BLaER1 (cell line): ENCODE measurements at regions not wholly inside any gene's neighbourhood (a gene's known extent, or its start where the extent isn't known, plus 50 kb on each side); places are given as distances from the start of the nearest gene placed in this dataset.

Experiments used
- H3K27ac ChIP-seq: shearing (Covaris generic); formaldehyde crosslinking; 2 replicates; pipeline ENCODE4 v1.8.1; 2022
- H3K27me3 ChIP-seq: shearing (Covaris generic); formaldehyde crosslinking; 2 replicates; pipeline ENCODE4 v1.8.1; 2022
- H3K36me3 ChIP-seq: shearing (Covaris generic); formaldehyde crosslinking; 2 replicates; pipeline ENCODE4 v1.8.1; 2022
- H3K4me1 ChIP-seq: shearing (Covaris generic); formaldehyde crosslinking; 2 replicates; pipeline ENCODE4 v1.8.1; 2022
- H3K4me2 ChIP-seq: shearing (Covaris generic); formaldehyde crosslinking; 2 replicates; pipeline ENCODE4 v1.8.1; 2022
- H3K4me3 ChIP-seq: shearing (Covaris generic); formaldehyde crosslinking; 2 replicates; pipeline ENCODE4 v1.8.1; 2022
- H3K9ac ChIP-seq: shearing (Covaris generic); formaldehyde crosslinking; 2 replicates; pipeline ENCODE4 v1.8.1; 2022
- H3K9me3 ChIP-seq: shearing (Covaris generic); formaldehyde crosslinking; 2 replicates; pipeline ENCODE4 v1.8.1; 2022
- H4K20me1 ChIP-seq: shearing (Covaris generic); formaldehyde crosslinking; 2 replicates; pipeline ENCODE4 v1.8.1; 2022
- Cebpa-rat ChIP-seq: shearing (Covaris generic); IDR thresholded peaks from 2 replicates; pipeline ENCODE4 v1.8.1; 2022

GRCh38 chr1:69120817-69121216 lies 446.9 kb upstream of the LRRC7 start:
- Histone ChIP-seq H3K27ac (no peak overlapping the region), H3K4me3 (no peak overlapping the region), H4K20me1 (no peaks in the 10 kb centered on the region), H3K4me2 (no peak overlapping the region), H3K9me3 (no peaks in the 10 kb centered on the region), H3K4me1 (peaks cover 5% of the 10 kb centered on the region; the same call in 1 of the 2 replicates), H3K27me3 (no peaks in the 10 kb centered on the region), H3K36me3 (no peaks in the 10 kb centered on the region), H3K9ac (no peak overlapping the region)
- no peak for TF ChIP-seq Cebpa-rat

GRCh38 chr1:69121723-69122122 lies 446.0 kb upstream of the LRRC7 start:
- H3K9me3 ChIP-seq, result no peaks in the 10 kb centered on the region
- H4K20me1 ChIP-seq, result no peaks in the 10 kb centered on the region
- H3K27ac ChIP-seq, result no peak overlapping the region
- no peak overlapping the region for H3K4me2 ChIP-seq
- no peak overlapping the region for H3K9ac ChIP-seq
- H3K36me3 ChIP-seq, result no peaks in the 10 kb centered on the region
- H3K4me3 ChIP-seq, result no peak overlapping the region
- no peaks in the 10 kb centered on the region for H3K27me3 ChIP-seq
- peaks cover 5% of the 10 kb centered on the region; the same call in 1 of the 2 replicates for H3K4me1 ChIP-seq
- no peak for TF ChIP-seq Cebpa-rat

GRCh38 chr1:69122373-69122772 lies 445.3 kb upstream of the LRRC7 start:
- Histone ChIP-seq H3K36me3 (no peaks in the 10 kb centered on the region), H3K9ac (no peak overlapping the region), H3K9me3 (no peaks in the 10 kb centered on the region), H3K27ac (no peak overlapping the region), H3K4me2 (no peak overlapping the region), H3K4me1 (peaks cover 5% of the 10 kb centered on the region; the same call in 1 of the 2 replicates), H3K27me3 (no peaks in the 10 kb centered on the region), H3K4me3 (no peak overlapping the region), H4K20me1 (no peaks in the 10 kb centered on the region)
- TF ChIP-seq Cebpa-rat, result no peak

- H3K27ac ChIP-seq, result no peak overlapping the region
- TF ChIP-seq Cebpa-rat, result no peak
- no peaks in the 10 kb centered on the region for H3K9me3 ChIP-seq
- no peaks in the 10 kb centered on the region for H4K20me1 ChIP-seq
- no peaks in the 10 kb centered on the region for H3K27me3 ChIP-seq
- H3K9ac ChIP-seq, result no peak overlapping the region
- no peaks in the 10 kb centered on the region for H3K36me3 ChIP-seq
- no peak overlapping the region for H3K4me3 ChIP-seq
- H3K4me2 ChIP-seq, result no peak overlapping the region
- peaks cover 5% of the 10 kb centered on the region; the same call in 1 of the 2 replicates for H3K4me1 ChIP-seq
Observed at GRCh38 chr1:69123486-69123885, 444.2 kb upstream of the LRRC7 start.

- no peak overlapping the region for H3K4me2 ChIP-seq
- no peaks in the 10 kb centered on the region for H3K36me3 ChIP-seq
- no peak overlapping the region for H3K4me3 ChIP-seq
- H4K20me1 ChIP-seq, result no peaks in the 10 kb centered on the region
- H3K9ac ChIP-seq, result no peak overlapping the region
- no peaks in the 10 kb centered on the region for H3K9me3 ChIP-seq
- peaks cover 5% of the 10 kb centered on the region; the same call in 1 of the 2 replicates for H3K4me1 ChIP-seq
- H3K27me3 ChIP-seq, result no peaks in the 10 kb centered on the region
- H3K27ac ChIP-seq, result no peak overlapping the region
- no peak for TF ChIP-seq Cebpa-rat
Observed at GRCh38 chr1:69126796-69127195, 440.9 kb upstream of the LRRC7 start.

- TF ChIP-seq Cebpa-rat, result no peak
- Histone ChIP-seq H3K27me3 (no peaks in the 10 kb centered on the region), H3K4me1 (no peaks in the 10 kb centered on the region), H3K9me3 (no peaks in the 10 kb centered on the region), H3K36me3 (no peaks in the 10 kb centered on the region), H3K27ac (no peak overlapping the region), H3K9ac (no peak overlapping the region), H4K20me1 (no peaks in the 10 kb centered on the region), H3K4me3 (no peak overlapping the region), H3K4me2 (no peak overlapping the region)
Observed at GRCh38 chr1:69128204-69128603, 439.5 kb upstream of the LRRC7 start.

- no peaks in the 10 kb centered on the region for H3K9me3 ChIP-seq
- no peak overlapping the region for H3K4me3 ChIP-seq
- H3K27ac ChIP-seq, result no peak overlapping the region
- H4K20me1 ChIP-seq, result no peaks in the 10 kb centered on the region
- no peaks in the 10 kb centered on the region for H3K4me1 ChIP-seq
- no peak overlapping the region for H3K4me2 ChIP-seq
- H3K27me3 ChIP-seq, result no peaks in the 10 kb centered on the region
- H3K36me3 ChIP-seq, result no peaks in the 10 kb centered on the region
- no peak for TF ChIP-seq Cebpa-rat
- no peak overlapping the region for H3K9ac ChIP-seq
Observed at GRCh38 chr1:69129538-69129937, 438.2 kb upstream of the LRRC7 start.

GRCh38 chr1:69138172-69138571 lies 429.6 kb upstream of the LRRC7 start:
- Histone ChIP-seq H3K27me3 (no peaks in the 10 kb centered on the region), H3K4me1 (no peaks in the 10 kb centered on the region), H3K36me3 (no peaks in the 10 kb centered on the region), H4K20me1 (no peaks in the 10 kb centered on the region), H3K27ac (no peak overlapping the region), H3K9ac (no peak overlapping the region), H3K4me2 (no peak overlapping the region), H3K4me3 (no peak overlapping the region), H3K9me3 (peaks cover 9% of the 10 kb centered on the region; the same call in 1 of the 2 replicates)
- TF ChIP-seq Cebpa-rat, result no peak

GRCh38 chr1:69139007-69139406 lies 428.7 kb upstream of the LRRC7 start:
- Histone ChIP-seq H4K20me1 (no peaks in the 10 kb centered on the region), H3K36me3 (no peaks in the 10 kb centered on the region), H3K9ac (no peak overlapping the region), H3K4me1 (no peaks in the 10 kb centered on the region), H3K27me3 (no peaks in the 10 kb centered on the region), H3K4me3 (no peak overlapping the region), H3K9me3 (peaks cover 9% of the 10 kb centered on the region; the same call in 1 of the 2 replicates), H3K4me2 (no peak overlapping the region), H3K27ac (no peak overlapping the region)
- no peak for TF ChIP-seq Cebpa-rat

- H3K4me1 ChIP-seq, result no peaks in the 10 kb centered on the region
- no peak overlapping the region for H3K4me2 ChIP-seq
- TF ChIP-seq Cebpa-rat, result no peak
- H3K9me3 ChIP-seq, result no peaks in the 10 kb centered on the region
- H3K9ac ChIP-seq, result no peak overlapping the region
- H3K27me3 ChIP-seq, result no peaks in the 10 kb centered on the region
- H4K20me1 ChIP-seq, result no peaks in the 10 kb centered on the region
- no peak overlapping the region for H3K27ac ChIP-seq
- H3K4me3 ChIP-seq, result no peak overlapping the region
- H3K36me3 ChIP-seq, result no peaks in the 10 kb centered on the region
Observed at GRCh38 chr1:69146303-69146702, 421.4 kb upstream of the LRRC7 start.

- H3K36me3 ChIP-seq, result no peaks in the 10 kb centered on the region
- H3K4me1 ChIP-seq, result no peaks in the 10 kb centered on the region
- H3K9me3 ChIP-seq, result no peaks in the 10 kb centered on the region
- no peak overlapping the region for H3K9ac ChIP-seq
- H4K20me1 ChIP-seq, result no peaks in the 10 kb centered on the region
- no peak overlapping the region for H3K4me2 ChIP-seq
- H3K27ac ChIP-seq, result no peak overlapping the region
- no peaks in the 10 kb centered on the region for H3K27me3 ChIP-seq
- no peak overlapping the region for H3K4me3 ChIP-seq
- TF ChIP-seq Cebpa-rat, result no peak
Observed at GRCh38 chr1:69148731-69149130, 419.0 kb upstream of the LRRC7 start.
